Panc1 (cell line): ENCODE measurements at regions not wholly inside any gene's neighbourhood (a gene's known extent, or its start where the extent isn't known, plus 50 kb on each side); places are given as distances from the start of the nearest gene placed in this dataset.
"Not testable (repeated sequence)": the region's sequence is repeated elsewhere in the genome, so short reads cannot be mapped to it uniquely, and the experiment has no call there.

ENCODE experiments used
- ATAC-seq: fragments of 200-7000 bp; cut with Tn5 transposase; 2 replicates; pipeline ENCODE4 v1.9.1; 2020; ENCODE audit warnings: mild to moderate bottlenecking, moderate library complexity
- BruUV-seq: library from RNA; stranded (reverse); fragments of 400-500 nt; replicated peaks from 2 replicates; lab custom pipeline; 2021; lab: Mats Ljungman, UMichigan
- CTCF ChIA-PET: fragments of 300-600 bp; sonication (Branson Sonifier 250); formaldehyde crosslinking; loops from one replicate; lab custom pipeline; 2022; ENCODE audit warnings: antibody characterized with exemption; lab: Charles Lee
- POLR2A ChIA-PET: fragments of 300-600 bp; sonication (Branson Sonifier 250); formaldehyde crosslinking; loops from one replicate; lab custom pipeline; 2022; ENCODE audit warnings: antibody characterized with exemption; lab: Charles Lee
- DNase-seq: peaks from one replicate; pipeline ENCODE4 v3.0.0-alpha.2; 2010; ENCODE audit warnings: low read depth, low spot score
- H3K27ac ChIP-seq: 2 replicates; pipeline ENCODE4 v1.5.1; 2011; ENCODE audit warnings: mild to moderate bottlenecking, low read length, inconsistent platforms
- H3K27me3 ChIP-seq: fragments of 200-500 bp; sonication (Bioruptor generic); 2 replicates; pipeline ENCODE4 v1.6.0; 2014; ENCODE audit warnings: low read length, inconsistent platforms; ENCODE audit not compliant: control insufficient read depth, insufficient read depth
- H3K36me3 ChIP-seq: fragments of 200-500 bp; sonication (Bioruptor generic); 2 replicates; pipeline ENCODE4 v1.5.1; 2014; ENCODE audit warnings: inconsistent platforms, mild to moderate bottlenecking, low read length, moderate library complexity; ENCODE audit not compliant: control insufficient read depth, insufficient read depth
- H3K4me1 ChIP-seq: 2 replicates; pipeline ENCODE4 v1.5.1; 2011; ENCODE audit warnings: inconsistent platforms, mild to moderate bottlenecking, low read length, moderate library complexity; ENCODE audit not compliant: control insufficient read depth, insufficient read depth
- H3K4me3 ChIP-seq, 2 experiments: 2 replicates each; pipeline ENCODE4 v1.5.1; 2011 to 2012; ENCODE audit warnings: low read depth in 2 of 2, low read length in 2 of 2, mild to moderate bottlenecking in 2 of 2, inconsistent platforms in 1 of 2, moderate library complexity in 1 of 2
- H3K9me3 ChIP-seq: fragments of 200-500 bp; sonication (Bioruptor generic); 2 replicates; pipeline ENCODE4 v1.5.1; 2014; ENCODE audit warnings: low read depth, mild to moderate bottlenecking, inconsistent platforms, low read length, moderate library complexity; ENCODE audit not compliant: control insufficient read depth, insufficient read depth
- POLR2AphosphoS5 ChIP-seq: IDR thresholded peaks from 2 replicates; pipeline ENCODE4 v1.6.1; 2012; ENCODE audit warnings: mild to moderate bottlenecking, low read depth, low read length, moderate library complexity
- REST ChIP-seq, 2 experiments: IDR thresholded peaks; 2 replicates each; pipeline ENCODE4 v1.6.1; 2011 to 2012; ENCODE audit warnings: low read depth in 2 of 2, control low read depth in 1 of 2, low read length in 1 of 2, mild to moderate bottlenecking in 1 of 2, moderate library complexity in 1 of 2; ENCODE audit not compliant: insufficient read depth in 1 of 2
- SIN3A ChIP-seq: IDR thresholded peaks from 2 replicates; pipeline ENCODE4 v1.6.1; 2012; ENCODE audit warnings: low read depth, mild to moderate bottlenecking, low read length, moderate library complexity, borderline replicate concordance; ENCODE audit not compliant: insufficient read depth
- TCF7L2 ChIP-seq: IDR thresholded peaks from 2 replicates; pipeline ENCODE4 v1.6.1; 2011; ENCODE audit warnings: mild to moderate bottlenecking, low read depth, low read length, inconsistent platforms
- in situ Hi-C: cut with HindIII; loops from 2 replicates; pipeline ENCODE4 v1.10.0; 2016; ENCODE audit warnings: low sequenced_read_pairs, low pct_unique_long_range_greater_than_20kb
- intact Hi-C: fragments of 100-400 bp; cut with micrococcal nuclease; formaldehyde crosslinking; loops from one replicate; pipeline ENCODE4 v1.10.0; 2022; ENCODE audit not compliant: unreplicated experiment
- TF ChIP-seq, protein P1 (sequence below): fragments of 450-650 bp; IDR thresholded peaks from 2 replicates; pipeline ENCODE4 v1.5.1; 2017; ENCODE audit warnings: mild to moderate bottlenecking

- POLR2A ChIA-PET: no interaction called here
- H3K27ac ChIP-seq: no peak overlapping the region
- no peak overlapping the region for H3K4me3 ChIP-seq
- H3K36me3 ChIP-seq: no peaks in the 10 kb centered on the region
- CTCF ChIA-PET: no interaction called here
- intact Hi-C loops: no loop called here
- no TSS peak for BruUV-seq
- in situ Hi-C loops: no loop called here
- H3K27me3 ChIP-seq: no peaks in the 10 kb centered on the region
- 0 out of 2 replicates have a peak, but pooled peaks cover 2% of the 10 kb centered on the region for H3K9me3 ChIP-seq
- ATAC-seq: no peak
- 0 out of 2 replicates have a peak, but pooled peaks cover 3% of the 10 kb centered on the region for H3K4me1 ChIP-seq
- DNase-seq: no peak
- TF ChIP-seq REST (IDR thresholded peaks at IDR 0.05; ENCODE audit: insufficient read depth in 1 of 2, low read depth in 2 of 2, low read length in 1 of 2) (no peak), SIN3A (no peak), POLR2AphosphoS5 (no peak), TCF7L2 (no peak)
- TF ChIP-seq, protein P1, sequence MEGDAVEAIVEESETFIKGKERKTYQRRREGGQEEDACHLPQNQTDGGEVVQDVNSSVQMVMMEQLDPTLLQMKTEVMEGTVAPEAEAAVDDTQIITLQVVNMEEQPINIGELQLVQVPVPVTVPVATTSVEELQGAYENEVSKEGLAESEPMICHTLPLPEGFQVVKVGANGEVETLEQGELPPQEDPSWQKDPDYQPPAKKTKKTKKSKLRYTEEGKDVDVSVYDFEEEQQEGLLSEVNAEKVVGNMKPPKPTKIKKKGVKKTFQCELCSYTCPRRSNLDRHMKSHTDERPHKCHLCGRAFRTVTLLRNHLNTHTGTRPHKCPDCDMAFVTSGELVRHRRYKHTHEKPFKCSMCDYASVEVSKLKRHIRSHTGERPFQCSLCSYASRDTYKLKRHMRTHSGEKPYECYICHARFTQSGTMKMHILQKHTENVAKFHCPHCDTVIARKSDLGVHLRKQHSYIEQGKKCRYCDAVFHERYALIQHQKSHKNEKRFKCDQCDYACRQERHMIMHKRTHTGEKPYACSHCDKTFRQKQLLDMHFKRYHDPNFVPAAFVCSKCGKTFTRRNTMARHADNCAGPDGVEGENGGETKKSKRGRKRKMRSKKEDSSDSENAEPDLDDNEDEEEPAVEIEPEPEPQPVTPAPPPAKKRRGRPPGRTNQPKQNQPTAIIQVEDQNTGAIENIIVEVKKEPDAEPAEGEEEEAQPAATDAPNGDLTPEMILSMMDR: no peak
Observed at GRCh38 chr7:17098515-17098914, 199.9 kb upstream of the AHR start.

GRCh38 chr7:17099083-17099973 is 199.1 kb upstream of the AHR start:
- Histone ChIP-seq H3K36me3 (no peaks in the 10 kb centered on the region), H3K27ac (no peak overlapping the region), H3K27me3 (no peaks in the 10 kb centered on the region), H3K4me1 (0 out of 2 replicates have a peak, but pooled peaks cover 3% of the 10 kb centered on the region), H3K9me3 (0 out of 2 replicates have a peak, but pooled peaks cover 2% of the 10 kb centered on the region), H3K4me3 (no peak overlapping the region)
- TF ChIP-seq, protein P1: no peak
- no peak for TF ChIP-seq POLR2AphosphoS5
- TF ChIP-seq REST (IDR thresholded peaks at IDR 0.05; ENCODE audit: insufficient read depth in 1 of 2, low read depth in 2 of 2, low read length in 1 of 2): no peak
- no peak for TF ChIP-seq TCF7L2
- no peak for TF ChIP-seq SIN3A
- in situ Hi-C loops: no loop called here
- intact Hi-C loops: no loop called here
- CTCF ChIA-PET: no interaction called here
- POLR2A ChIA-PET: no interaction called here
- no TSS peak for BruUV-seq
- DNase-seq: no peak
- ATAC-seq: peak; percentile 68

DNA sequence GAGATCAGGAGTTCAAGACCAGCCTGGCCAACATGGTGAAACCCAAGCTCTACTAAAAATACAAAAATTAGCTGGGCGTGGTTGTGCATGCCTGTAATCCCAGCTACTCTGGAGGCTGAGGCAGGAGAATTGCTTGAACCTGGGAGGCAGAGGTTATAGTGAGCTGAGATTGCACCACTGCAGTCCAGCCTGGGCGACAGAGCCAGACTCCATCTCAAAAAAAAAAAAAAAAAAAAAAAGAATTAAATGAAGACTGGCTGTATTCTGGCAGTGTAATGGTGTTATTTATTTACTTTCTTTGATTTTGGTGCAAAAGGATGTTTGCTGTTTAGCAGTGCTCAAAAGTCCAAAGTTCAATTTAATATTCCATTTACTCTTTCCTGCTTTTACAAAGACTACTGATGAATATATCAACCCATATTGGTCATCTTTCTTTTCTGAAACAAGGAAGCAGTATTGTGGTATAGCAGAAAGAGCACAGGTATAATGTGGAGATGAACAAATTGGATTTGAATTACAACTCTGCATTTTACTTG is 198.4 kb upstream of the AHR start:
- H3K4me1 ChIP-seq, intact Hi-C loops, H3K9me3 ChIP-seq, H3K4me3 ChIP-seq, in situ Hi-C loops, ATAC-seq, H3K36me3 ChIP-seq, H3K27ac ChIP-seq, POLR2A ChIA-PET, DNase-seq, H3K27me3 ChIP-seq, CTCF ChIA-PET, BruUV-seq: not testable (repeated sequence)
